ENCODE measurements at regions not wholly inside any gene's neighbourhood (a gene's known extent, or its start where the extent isn't known, plus 50 kb on each side); places are given as distances from the start of the nearest gene placed in this dataset.

DNA sequence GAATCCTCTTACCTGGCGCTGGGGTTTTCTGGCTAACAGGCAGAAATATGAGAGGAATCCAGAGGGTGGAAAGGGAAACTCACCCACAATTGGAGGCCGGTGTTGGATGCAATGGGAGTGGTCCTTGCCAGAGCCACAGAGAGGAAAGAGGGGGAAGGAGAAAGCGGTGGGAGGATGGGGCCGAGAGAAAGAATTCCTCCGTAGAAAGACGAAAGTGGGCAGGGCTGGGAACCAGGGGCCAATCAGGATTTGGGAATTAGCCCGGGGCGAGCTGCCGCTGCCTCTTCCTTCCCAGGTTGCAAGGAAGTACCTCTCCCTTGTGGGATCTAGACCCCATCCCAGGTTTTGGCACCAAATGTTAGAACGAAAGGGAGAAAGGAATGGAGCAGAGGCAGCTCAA, 83.1 kb upstream of the SPIN4 start:
- Mint-ChIP-seq H3K36me3 (peaks cover 6% of the 10 kb centered on the region), H3K27me3 (ENCODE audit: low read depth) (no peaks in the 10 kb centered on the region), H3K4me1 (peaks cover 12% of the 10 kb centered on the region), H3K9me3 (peaks cover 4% of the 10 kb centered on the region; the same call in 1 of the 2 replicates), H3K4me3 (no peak overlapping the region), H3K27ac (peak overlapping the region; percentile 36; the same call in 1 of the 2 replicates)
- no peak; the same call in 1 of the 2 replicates for ATAC-seq
- ChIA-PET CTCF (no interaction called here), POLR2A (no interaction called here)
- TF ChIP-seq FOXJ3 (CRISPR knock-in tag; IDR thresholded peaks at IDR 0.05; ENCODE audit: borderline replicate concordance), result no peak
- no peak for TF ChIP-seq TP53 (CRISPR knock-in tag; IDR thresholded peaks at IDR 0.05)
- TF ChIP-seq OVOL2 (CRISPR knock-in tag; IDR thresholded peaks at IDR 0.05; ENCODE audit: borderline replicate concordance), result no peak
- TF ChIP-seq NFYB (CRISPR knock-in tag; conservative IDR thresholded peaks at IDR 0.05; ENCODE audit: low read depth), result no peak
- no peak for TF ChIP-seq ATF1 (CRISPR knock-in tag; IDR thresholded peaks at IDR 0.05)
- no peak for TF ChIP-seq ZNF263 (CRISPR knock-in tag; IDR thresholded peaks at IDR 0.05; ENCODE audit: low read depth)
- no peak for TF ChIP-seq NR2C2 (CRISPR knock-in tag; IDR thresholded peaks at IDR 0.05)
- TF ChIP-seq, protein P1, sequence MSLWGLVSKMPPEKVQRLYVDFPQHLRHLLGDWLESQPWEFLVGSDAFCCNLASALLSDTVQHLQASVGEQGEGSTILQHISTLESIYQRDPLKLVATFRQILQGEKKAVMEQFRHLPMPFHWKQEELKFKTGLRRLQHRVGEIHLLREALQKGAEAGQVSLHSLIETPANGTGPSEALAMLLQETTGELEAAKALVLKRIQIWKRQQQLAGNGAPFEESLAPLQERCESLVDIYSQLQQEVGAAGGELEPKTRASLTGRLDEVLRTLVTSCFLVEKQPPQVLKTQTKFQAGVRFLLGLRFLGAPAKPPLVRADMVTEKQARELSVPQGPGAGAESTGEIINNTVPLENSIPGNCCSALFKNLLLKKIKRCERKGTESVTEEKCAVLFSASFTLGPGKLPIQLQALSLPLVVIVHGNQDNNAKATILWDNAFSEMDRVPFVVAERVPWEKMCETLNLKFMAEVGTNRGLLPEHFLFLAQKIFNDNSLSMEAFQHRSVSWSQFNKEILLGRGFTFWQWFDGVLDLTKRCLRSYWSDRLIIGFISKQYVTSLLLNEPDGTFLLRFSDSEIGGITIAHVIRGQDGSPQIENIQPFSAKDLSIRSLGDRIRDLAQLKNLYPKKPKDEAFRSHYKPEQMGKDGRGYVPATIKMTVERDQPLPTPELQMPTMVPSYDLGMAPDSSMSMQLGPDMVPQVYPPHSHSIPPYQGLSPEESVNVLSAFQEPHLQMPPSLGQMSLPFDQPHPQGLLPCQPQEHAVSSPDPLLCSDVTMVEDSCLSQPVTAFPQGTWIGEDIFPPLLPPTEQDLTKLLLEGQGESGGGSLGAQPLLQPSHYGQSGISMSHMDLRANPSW (CRISPR knock-in tag; conservative IDR thresholded peaks at IDR 0.05; ENCODE audit: low read depth), result no peak
- TF ChIP-seq, protein P2, sequence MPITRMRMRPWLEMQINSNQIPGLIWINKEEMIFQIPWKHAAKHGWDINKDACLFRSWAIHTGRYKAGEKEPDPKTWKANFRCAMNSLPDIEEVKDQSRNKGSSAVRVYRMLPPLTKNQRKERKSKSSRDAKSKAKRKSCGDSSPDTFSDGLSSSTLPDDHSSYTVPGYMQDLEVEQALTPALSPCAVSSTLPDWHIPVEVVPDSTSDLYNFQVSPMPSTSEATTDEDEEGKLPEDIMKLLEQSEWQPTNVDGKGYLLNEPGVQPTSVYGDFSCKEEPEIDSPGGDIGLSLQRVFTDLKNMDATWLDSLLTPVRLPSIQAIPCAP (CRISPR knock-in tag; IDR thresholded peaks at IDR 0.05), result no peak
- TF ChIP-seq GTF2I (CRISPR knock-in tag; conservative IDR thresholded peaks at IDR 0.05), result no peak
- no peak for TF ChIP-seq HMGA2 (CRISPR knock-in tag; IDR thresholded peaks at IDR 0.05)
- no peak for TF ChIP-seq CBFB (CRISPR knock-in tag; IDR thresholded peaks at IDR 0.05; ENCODE audit: low read depth)
- TF ChIP-seq ZNF219 (CRISPR knock-in tag; IDR thresholded peaks at IDR 0.05; ENCODE audit: borderline replicate concordance), result no peak
- TF ChIP-seq, protein P3, sequence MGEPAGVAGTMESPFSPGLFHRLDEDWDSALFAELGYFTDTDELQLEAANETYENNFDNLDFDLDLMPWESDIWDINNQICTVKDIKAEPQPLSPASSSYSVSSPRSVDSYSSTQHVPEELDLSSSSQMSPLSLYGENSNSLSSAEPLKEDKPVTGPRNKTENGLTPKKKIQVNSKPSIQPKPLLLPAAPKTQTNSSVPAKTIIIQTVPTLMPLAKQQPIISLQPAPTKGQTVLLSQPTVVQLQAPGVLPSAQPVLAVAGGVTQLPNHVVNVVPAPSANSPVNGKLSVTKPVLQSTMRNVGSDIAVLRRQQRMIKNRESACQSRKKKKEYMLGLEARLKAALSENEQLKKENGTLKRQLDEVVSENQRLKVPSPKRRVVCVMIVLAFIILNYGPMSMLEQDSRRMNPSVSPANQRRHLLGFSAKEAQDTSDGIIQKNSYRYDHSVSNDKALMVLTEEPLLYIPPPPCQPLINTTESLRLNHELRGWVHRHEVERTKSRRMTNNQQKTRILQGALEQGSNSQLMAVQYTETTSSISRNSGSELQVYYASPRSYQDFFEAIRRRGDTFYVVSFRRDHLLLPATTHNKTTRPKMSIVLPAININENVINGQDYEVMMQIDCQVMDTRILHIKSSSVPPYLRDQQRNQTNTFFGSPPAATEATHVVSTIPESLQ (CRISPR knock-in tag; IDR thresholded peaks at IDR 0.05), result no peak
- no peak for TF ChIP-seq ZNF121 (CRISPR knock-in tag; IDR thresholded peaks at IDR 0.05)
- no peak for TF ChIP-seq FOXK1 (CRISPR knock-in tag; IDR thresholded peaks at IDR 0.05)
- TF ChIP-seq, protein P4, sequence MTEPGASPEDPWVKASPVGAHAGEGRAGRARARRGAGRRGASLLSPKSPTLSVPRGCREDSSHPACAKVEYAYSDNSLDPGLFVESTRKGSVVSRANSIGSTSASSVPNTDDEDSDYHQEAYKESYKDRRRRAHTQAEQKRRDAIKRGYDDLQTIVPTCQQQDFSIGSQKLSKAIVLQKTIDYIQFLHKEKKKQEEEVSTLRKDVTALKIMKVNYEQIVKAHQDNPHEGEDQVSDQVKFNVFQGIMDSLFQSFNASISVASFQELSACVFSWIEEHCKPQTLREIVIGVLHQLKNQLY (CRISPR knock-in tag; IDR thresholded peaks at IDR 0.05), result no peak
- no peak for DNase-seq (ENCODE audit: low spot score)

DNA sequence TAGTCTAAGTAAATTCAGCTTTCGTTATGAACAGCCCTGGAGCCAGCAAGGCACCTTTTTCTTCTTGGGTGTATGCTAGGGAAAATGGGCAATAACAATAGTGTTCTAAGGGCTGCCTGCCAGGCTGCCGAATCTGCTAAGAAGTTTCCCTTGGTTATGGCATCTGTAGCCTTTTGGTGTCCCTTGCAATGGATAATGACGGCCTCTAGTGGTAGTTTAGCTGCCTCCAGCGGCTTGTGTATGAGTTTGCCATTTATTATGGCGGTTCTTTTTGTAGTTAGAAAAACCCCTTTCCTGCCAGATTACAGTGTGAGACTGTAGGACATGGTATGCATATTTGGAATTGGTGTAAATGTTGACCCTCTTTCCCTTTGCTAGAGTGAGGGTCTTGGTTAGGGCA, 78.9 kb upstream of the SPIN4 start:
- Mint-ChIP-seq H3K27me3 (ENCODE audit: low read depth) (no peaks in the 10 kb centered on the region), H3K27ac (no peak overlapping the region), H3K36me3 (peaks cover 6% of the 10 kb centered on the region), H3K4me3 (no peak overlapping the region), H3K9me3 (no peaks in the 10 kb centered on the region), H3K4me1 (peaks cover 12% of the 10 kb centered on the region)
- ATAC-seq, result peak; percentile 39; the same call in 1 of the 2 replicates
- POLR2A ChIA-PET, result no interaction called here
- no peak for DNase-seq (ENCODE audit: low spot score)
- CTCF ChIA-PET, result interaction anchor here (1.1 to 1.2 kb wide), 2 partner anchors 37 to 74 kb away, joined by 3 read pairs; no protein-coding TSS in a partner anchor
- TF ChIP-seq, protein P2 (CRISPR knock-in tag; IDR thresholded peaks at IDR 0.05), result no peak
- TF ChIP-seq NFE2L1 (CRISPR knock-in tag; IDR thresholded peaks at IDR 0.05), result no peak
- TF ChIP-seq TP53 (CRISPR knock-in tag; IDR thresholded peaks at IDR 0.05), result no peak
- TF ChIP-seq, protein P5, sequence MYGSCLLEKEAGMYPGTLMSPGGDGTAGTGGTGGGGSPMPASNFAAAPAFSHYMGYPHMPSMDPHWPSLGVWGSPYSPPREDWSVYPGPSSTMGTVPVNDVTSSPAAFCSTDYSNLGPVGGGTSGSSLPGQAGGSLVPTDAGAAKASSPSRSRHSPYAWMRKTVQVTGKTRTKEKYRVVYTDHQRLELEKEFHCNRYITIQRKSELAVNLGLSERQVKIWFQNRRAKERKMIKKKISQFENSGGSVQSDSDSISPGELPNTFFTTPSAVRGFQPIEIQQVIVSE (CRISPR knock-in tag; IDR thresholded peaks at IDR 0.05; ENCODE audit: borderline replicate concordance), result no peak
- no peak for TF ChIP-seq ZNF263 (CRISPR knock-in tag; IDR thresholded peaks at IDR 0.05; ENCODE audit: low read depth)
- no peak for TF ChIP-seq ESRRA (CRISPR knock-in tag; IDR thresholded peaks at IDR 0.05; ENCODE audit: borderline replicate concordance)
- TF ChIP-seq, protein P1 (CRISPR knock-in tag; conservative IDR thresholded peaks at IDR 0.05; ENCODE audit: low read depth), result no peak

Measured in WTC11 (cell line).